Esophagus muscularis mucosa (tissue), 4 donors: ENCODE measurements at regions not wholly inside any gene's neighbourhood (a gene's known extent, or its start where the extent isn't known, plus 50 kb on each side); places are given as distances from the start of the nearest gene placed in this dataset.

Source experiments
- EP300 ChIP-seq: sonication (generic); formaldehyde crosslinking; IDR thresholded peaks from one replicate; pipeline ENCODE4 v1.6.1; 2017; ENCODE audit warnings: antibody characterized with exemption
- POLR2A ChIP-seq: fragments of 450-650 bp; IDR thresholded peaks from one replicate; pipeline ENCODE4 v1.6.1; 2017; ENCODE audit warnings: antibody characterized with exemption, moderate library complexity, mild to moderate bottlenecking, low read depth
- POLR2AphosphoS5 ChIP-seq, 2 donors: sonication (generic); formaldehyde crosslinking; IDR thresholded peaks; one replicate each; pipeline ENCODE4 v1.6.1; 2017; ENCODE audit warnings: antibody characterized with exemption in 2 of 2
- TF ChIP-seq, protein P1 (sequence below), 3 experiments: fragments of 200-600 bp in 2 of 3; fragments of 450-650 bp in 1 of 3; sonication (generic) in 2 of 3; IDR thresholded peaks; one replicate each; pipeline ENCODE4 v1.5.1; 2017 to 2019; ENCODE audit warnings: antibody characterized with exemption in 3 of 3, mild to moderate bottlenecking in 2 of 3, moderate library complexity in 1 of 3

DNA sequence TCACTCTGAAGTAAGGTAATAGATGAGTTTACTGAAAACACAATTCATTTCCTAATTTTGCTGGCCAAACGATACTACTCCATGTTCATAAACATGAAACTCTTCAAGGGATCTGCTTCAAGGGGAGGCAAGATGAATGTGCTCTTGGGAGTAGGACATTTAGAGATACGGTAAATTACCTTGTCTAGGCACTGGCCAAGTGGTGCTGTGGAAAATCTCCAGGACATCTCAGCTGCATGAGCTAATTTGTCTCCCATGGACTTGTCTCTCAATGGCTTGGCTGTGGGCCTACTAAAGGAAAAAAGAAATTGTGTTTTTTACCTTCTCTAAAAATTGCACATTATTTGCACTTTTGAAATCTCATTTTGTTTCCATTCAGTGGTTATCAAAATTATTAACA is 780.6 kb downstream of the LTN1 start:
- TF ChIP-seq EP300 (no peak), POLR2A (no peak), POLR2AphosphoS5 (IDR thresholded peaks at IDR 0.05) (no peak)
- TF ChIP-seq, protein P1, sequence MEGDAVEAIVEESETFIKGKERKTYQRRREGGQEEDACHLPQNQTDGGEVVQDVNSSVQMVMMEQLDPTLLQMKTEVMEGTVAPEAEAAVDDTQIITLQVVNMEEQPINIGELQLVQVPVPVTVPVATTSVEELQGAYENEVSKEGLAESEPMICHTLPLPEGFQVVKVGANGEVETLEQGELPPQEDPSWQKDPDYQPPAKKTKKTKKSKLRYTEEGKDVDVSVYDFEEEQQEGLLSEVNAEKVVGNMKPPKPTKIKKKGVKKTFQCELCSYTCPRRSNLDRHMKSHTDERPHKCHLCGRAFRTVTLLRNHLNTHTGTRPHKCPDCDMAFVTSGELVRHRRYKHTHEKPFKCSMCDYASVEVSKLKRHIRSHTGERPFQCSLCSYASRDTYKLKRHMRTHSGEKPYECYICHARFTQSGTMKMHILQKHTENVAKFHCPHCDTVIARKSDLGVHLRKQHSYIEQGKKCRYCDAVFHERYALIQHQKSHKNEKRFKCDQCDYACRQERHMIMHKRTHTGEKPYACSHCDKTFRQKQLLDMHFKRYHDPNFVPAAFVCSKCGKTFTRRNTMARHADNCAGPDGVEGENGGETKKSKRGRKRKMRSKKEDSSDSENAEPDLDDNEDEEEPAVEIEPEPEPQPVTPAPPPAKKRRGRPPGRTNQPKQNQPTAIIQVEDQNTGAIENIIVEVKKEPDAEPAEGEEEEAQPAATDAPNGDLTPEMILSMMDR (IDR thresholded peaks at IDR 0.05) = no peak
